ENCODE measurements at regions not wholly inside any gene's neighbourhood (a gene's known extent, or its start where the extent isn't known, plus 50 kb on each side); places are given as distances from the start of the nearest gene placed in this dataset.

- H3K27ac ChIP-seq: no peak overlapping the region
- H3K4me1 ChIP-seq (replicated peaks in 1 of 2): no peaks in the 10 kb centered on the region
- 64 to 76% (median 67%) methylated on average over 3 of the region's 3 CpGs for WGBS, 4 donors
- intact Hi-C loops (cut with DNase I): no loop called here
- H3K9me3 ChIP-seq (replicated peaks in 1 of 3): no peaks in the 10 kb centered on the region
- no peaks in the 10 kb centered on the region for H3K36me3 ChIP-seq (replicated peaks in 1 of 2)
- no peak for DNase-seq
- TF ChIP-seq CTCF (IDR thresholded peaks at IDR 0.05): no peak
- TF ChIP-seq POLR2A (IDR thresholded peaks at IDR 0.05): no peak
- H3K27me3 ChIP-seq: no peaks in the 10 kb centered on the region
- H3K4me3 ChIP-seq: no peak overlapping the region
Measured at GRCh38 chr20:19041787-19042186, 170.7 kb upstream of the SLC24A3 start.

- H3K4me3 ChIP-seq: no peak overlapping the region
- no peak for DNase-seq
- no peaks in the 10 kb centered on the region for H3K9me3 ChIP-seq (replicated peaks in 1 of 3)
- WGBS, 4 donors: 77 to 85% (median 79%) methylated on average over 4 of the region's 4 CpGs
- intact Hi-C loops (cut with DNase I): no loop called here
- TF ChIP-seq POLR2A (IDR thresholded peaks at IDR 0.05) (no peak), CTCF (IDR thresholded peaks at IDR 0.05) (no peak)
- H3K4me1 ChIP-seq (replicated peaks in 1 of 2): no peaks in the 10 kb centered on the region
- no peak overlapping the region for H3K27ac ChIP-seq
- no peaks in the 10 kb centered on the region for H3K36me3 ChIP-seq (replicated peaks in 1 of 2)
- H3K27me3 ChIP-seq: no peaks in the 10 kb centered on the region
Measured at GRCh38 chr20:19045371-19045770, 167.1 kb upstream of the SLC24A3 start.

- Histone ChIP-seq H3K27ac (no peak overlapping the region), H3K36me3 (replicated peaks in 1 of 2) (no peaks in the 10 kb centered on the region), H3K4me1 (replicated peaks in 1 of 2) (no peaks in the 10 kb centered on the region), H3K27me3 (no peaks in the 10 kb centered on the region), H3K4me3 (no peak overlapping the region), H3K9me3 (replicated peaks in 1 of 3) (no peaks in the 10 kb centered on the region)
- TF ChIP-seq CTCF (IDR thresholded peaks at IDR 0.05) (no peak), POLR2A (IDR thresholded peaks at IDR 0.05) (no peak)
- intact Hi-C loops (cut with DNase I): no loop called here
- no peak for DNase-seq
- WGBS, 4 donors: 73 to 81% (median 78%) methylated on average over 8 to 9 of the region's 9 CpGs
Measured at GRCh38 chr20:19047040-19047950, 165.1 kb upstream of the SLC24A3 start.

- no peaks in the 10 kb centered on the region for H3K27me3 ChIP-seq
- no peak overlapping the region for H3K27ac ChIP-seq
- H3K4me3 ChIP-seq: no peak overlapping the region
- DNase-seq: no peak
- TF ChIP-seq CTCF (IDR thresholded peaks at IDR 0.05): no peak
- TF ChIP-seq POLR2A (IDR thresholded peaks at IDR 0.05): no peak
- intact Hi-C loops (cut with DNase I): no loop called here
- H3K9me3 ChIP-seq (replicated peaks in 1 of 3): no peaks in the 10 kb centered on the region
- 49 to 86% (median 67%) methylated on average over 3 of the region's 3 CpGs for WGBS, 4 donors
- H3K36me3 ChIP-seq (replicated peaks in 1 of 2): no peaks in the 10 kb centered on the region
- no peaks in the 10 kb centered on the region for H3K4me1 ChIP-seq (replicated peaks in 1 of 2)
Measured at GRCh38 chr20:19047951-19048296, 164.5 kb upstream of the SLC24A3 start.

All from adrenal gland (tissue), 9 donors.